ENCODE measurements at regions not wholly inside any gene's neighbourhood (a gene's known extent, or its start where the extent isn't known, plus 50 kb on each side); places are given as distances from the start of the nearest gene placed in this dataset.

DNA sequence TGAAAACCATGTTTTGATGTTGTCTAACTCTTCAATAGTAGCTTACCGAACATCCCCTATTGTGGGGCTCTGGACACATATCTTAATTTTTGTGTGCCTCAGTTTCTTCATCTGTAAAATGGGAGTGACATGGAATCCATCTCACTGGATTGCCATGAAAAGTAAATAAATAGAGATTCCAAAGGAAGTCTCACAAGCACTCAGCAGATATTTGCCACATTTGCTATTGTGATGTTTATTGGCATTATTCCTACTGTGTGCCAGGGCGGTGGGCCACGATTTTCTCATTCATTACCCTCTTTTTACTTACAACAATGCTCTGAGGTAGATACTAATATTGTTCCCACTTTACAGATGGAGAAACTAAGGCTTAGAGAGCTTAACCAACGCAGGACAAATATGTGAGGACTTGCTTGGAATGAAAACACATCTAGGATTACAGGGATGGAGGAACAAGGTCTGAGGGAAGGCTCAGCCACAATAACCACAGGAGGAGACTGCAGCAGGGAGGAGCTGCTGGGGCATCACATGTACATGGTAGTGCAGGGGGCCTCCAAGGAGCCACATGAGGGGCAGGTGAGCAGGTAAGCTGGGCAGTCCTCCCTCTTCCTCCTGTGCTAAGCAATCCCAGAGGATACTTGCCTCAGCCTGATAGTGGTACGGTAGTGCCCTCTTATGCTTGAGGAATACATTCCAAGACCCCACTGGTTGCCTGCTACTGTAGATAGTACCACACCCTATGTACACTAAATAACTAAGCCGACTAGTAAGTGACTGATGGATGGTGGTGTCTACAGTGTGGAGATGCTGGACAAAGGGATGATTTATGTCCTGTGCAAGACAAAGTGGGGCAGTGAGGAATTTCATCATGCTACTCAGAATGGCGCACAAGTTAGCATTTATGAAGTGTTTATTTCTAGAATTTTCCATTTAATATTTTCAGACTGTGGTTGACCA lies 176.9 kb downstream of the FOXA2 start:
- DNase-seq (ENCODE audit: low read depth): no peak

DNA sequence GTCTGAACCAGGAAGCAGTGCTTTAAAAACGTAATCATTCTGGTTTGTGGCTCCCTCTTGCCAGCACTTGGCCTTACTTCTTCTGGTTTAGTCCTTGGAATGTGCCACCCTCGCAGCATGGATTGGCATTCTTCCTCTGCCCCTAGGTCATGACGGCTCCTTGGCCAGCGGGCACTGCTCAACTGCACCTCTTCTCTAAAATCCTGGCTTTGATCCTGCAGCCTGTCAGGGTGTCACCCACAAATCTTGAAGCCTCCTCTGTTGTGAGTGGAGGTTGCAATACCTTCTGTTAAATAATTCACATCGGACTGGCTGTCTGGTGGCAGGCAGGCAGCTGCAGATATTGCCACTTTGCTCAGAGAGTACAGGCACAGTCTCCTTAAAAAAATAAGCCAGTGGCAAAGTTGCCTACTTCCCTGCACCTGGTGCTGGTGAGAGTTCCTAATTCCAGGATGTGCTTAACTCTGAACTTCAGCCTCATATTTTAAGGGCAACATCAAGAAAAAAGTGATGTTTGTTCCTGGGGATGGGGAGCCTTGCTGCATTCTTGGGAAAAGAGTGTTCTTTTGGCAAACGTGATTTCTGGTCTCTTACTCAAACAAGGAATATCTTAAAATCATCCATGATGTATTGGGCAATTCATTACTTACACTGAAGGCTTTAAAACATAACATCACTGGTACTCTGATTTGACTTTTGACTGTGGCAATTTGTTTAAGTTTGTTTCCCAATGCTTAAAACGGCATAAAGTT lies 179.8 kb downstream of the FOXA2 start:
- no peak for DNase-seq (ENCODE audit: low read depth)

- no peak for DNase-seq (ENCODE audit: low read depth)
These were observed 180.6 kb downstream of the FOXA2 start for GRCh38 chr20:22403632-22404361.

DNA sequence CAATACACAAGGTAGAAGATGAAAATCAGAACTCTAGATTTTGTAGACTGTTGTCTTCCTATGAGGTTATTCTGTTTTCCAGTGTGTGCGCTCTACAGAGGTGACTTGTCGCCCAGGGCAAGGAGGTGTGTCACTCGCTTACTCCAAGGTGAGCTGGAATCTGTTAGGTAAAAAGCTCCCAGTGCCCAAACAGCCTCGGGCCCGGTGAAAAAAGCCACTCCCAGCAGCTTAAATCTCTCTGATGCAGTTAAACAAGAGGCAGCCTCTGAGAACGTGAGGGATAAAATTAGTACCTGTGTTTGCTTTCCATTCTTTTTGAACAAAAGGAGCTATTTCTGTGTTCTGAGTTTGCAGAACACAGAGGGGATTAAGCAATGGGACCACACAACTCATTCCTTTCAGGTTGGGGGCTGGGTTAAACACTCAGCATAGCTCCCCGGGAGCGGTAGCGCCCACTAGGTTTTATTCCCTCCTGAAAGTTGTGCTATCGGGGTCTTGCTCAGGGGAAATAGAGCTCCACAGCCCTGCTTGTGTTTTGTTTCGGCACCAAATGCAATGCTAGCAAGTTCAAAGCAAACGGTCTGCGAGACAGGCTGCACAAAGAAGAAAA lies 181.2 kb downstream of the FOXA2 start:
- no peak for DNase-seq (ENCODE audit: low read depth)

- no peak for DNase-seq (ENCODE audit: low read depth)
These were observed 181.8 kb downstream of the FOXA2 start for GRCh38 chr20:22402550-22402949.

GRCh38 chr20:22400440-22400839 lies 183.9 kb downstream of the FOXA2 start:
- no peak for DNase-seq (ENCODE audit: low read depth)

DNA sequence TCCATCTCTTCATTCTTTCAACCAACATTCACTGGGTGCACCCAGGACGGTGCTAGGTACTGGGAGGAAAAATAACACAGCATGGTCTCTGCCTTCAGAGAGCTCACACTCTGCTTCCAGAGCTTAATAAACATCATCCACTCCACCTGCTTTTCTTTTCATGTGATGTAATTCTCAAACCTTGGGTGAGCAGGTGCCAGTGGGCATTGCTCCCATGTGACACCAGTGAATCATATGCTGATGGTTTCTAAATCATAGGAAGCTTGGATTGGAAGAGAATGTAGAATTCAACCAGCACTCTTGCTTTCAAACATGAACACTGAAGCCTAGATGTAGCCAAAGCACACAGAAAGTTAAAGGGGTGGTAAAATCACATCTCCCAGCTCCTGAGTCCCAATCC lies 189.8 kb downstream of the FOXA2 start:
- DNase-seq (ENCODE audit: low read depth): no peak

DNA sequence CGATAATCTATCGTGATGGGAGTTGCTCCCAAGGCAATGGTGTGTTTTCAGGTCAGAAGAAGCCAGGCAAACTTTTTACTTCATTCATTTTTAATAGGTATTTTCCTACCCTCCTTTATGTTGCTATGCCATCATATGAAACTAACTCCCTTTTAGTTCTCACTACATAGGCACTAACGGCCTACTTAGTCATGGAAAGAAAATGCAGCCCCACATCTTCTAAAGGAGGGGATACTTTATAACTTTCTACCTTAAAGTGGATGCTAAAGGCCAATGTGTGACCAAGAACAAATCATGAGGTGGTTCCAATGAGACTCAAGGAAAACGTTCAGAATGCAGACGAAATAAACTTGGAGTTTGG lies 193.8 kb downstream of the FOXA2 start:
- no peak for DNase-seq (ENCODE audit: low read depth)

- no peak for DNase-seq (ENCODE audit: low read depth)
These were observed 194.4 kb downstream of the FOXA2 start for GRCh38 chr20:22389836-22390542.

DNA sequence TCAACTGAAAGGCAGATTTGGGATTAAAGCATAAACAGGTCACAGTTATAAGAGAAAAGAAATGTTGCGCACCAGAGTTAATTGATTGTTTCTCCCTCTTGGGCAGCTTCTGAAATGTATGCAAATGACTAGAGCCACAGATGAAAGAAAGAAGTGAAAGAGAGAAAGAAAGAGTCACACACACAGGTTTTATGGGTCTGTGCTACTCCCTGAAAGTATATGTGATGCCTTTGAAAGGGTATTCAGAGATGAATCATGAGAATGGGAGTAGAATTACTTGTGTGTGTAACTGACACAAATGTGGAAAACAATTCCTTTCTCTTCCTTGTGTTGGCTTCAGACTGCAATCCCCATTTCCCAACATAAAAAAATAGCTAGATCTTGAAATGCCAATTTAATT lies 196.9 kb downstream of the FOXA2 start:
- no peak for DNase-seq (ENCODE audit: low read depth)

DNA sequence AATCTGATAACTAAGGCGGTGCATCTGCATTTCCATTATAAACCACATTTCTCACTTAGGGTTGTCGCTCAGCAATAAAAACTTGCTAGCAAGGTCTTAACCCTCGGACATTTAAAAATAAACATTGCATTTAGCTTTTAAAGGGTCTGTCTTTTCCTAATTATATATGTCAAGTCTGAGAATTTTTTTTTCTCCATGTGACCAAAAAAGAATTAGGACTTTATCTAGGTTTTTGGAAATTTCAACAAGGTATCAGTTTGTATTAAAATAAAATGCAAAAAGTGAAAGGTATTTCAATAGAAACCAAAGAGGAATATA lies 198.1 kb downstream of the FOXA2 start:
- no peak for DNase-seq (ENCODE audit: low read depth)

GRCh38 chr20:22385602-22386305 lies 198.6 kb downstream of the FOXA2 start:
- DNase-seq (ENCODE audit: low read depth): no peak

- no peak for DNase-seq (ENCODE audit: low read depth)
These were observed 199.4 kb downstream of the FOXA2 start for GRCh38 chr20:22384978-22385377.

- peak; percentile 80 for DNase-seq (ENCODE audit: low read depth)
These were observed 201.2 kb downstream of the FOXA2 start for GRCh38 chr20:22383156-22383555.

- DNase-seq (ENCODE audit: low read depth): peak; percentile 84
These were observed 201.6 kb downstream of the FOXA2 start for GRCh38 chr20:22382742-22383141.

GRCh38 chr20:22381812-22382416 lies 202.5 kb downstream of the FOXA2 start:
- no peak for DNase-seq (ENCODE audit: low read depth)

- peak; percentile 84 for DNase-seq (ENCODE audit: low read depth)
These were observed 204.9 kb downstream of the FOXA2 start for GRCh38 chr20:22379472-22379871.

DNA sequence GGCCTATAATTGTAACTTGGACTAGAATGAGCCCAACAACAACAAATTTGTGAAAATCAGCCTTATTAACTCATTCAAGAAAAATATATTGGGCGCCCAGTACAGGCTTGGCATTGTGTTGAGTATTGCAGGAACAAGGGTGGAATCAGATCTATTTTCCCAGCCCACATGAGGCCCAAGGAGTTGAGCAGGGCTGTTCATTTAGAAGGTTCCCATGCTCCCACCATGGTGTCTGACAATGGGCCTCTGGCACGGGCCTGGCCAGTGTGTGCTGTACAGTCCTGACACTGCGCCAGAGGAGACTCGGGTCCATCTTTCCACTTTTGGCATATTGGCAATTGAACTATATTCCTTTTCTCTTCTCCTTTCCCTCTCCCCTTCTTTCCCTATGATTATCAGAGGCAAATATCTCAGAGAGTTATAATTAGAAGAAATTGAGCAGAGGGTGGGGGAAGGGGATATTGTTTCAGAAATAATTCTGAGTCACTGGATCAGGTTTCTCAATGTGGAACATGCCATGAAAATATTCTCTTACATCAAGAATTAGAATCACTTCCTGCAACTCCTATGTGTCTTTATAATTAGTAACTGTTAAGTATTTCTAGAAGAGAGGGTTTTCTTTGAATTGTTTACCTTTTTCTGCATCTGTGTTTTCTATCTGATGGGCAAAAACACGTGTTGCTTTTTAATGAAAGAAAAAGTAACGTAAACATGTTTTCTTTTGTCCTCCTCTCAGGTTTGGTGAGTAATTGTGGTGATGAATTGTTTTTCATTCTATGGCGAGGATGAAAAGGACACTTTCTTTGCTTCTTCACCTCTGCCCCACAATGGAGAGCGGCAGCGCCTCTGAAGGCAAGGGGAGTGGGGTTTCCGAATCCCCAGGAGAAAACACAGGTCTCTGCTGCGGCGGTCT lies 209.4 kb downstream of the FOXA2 start:
- peak; percentile 81 for DNase-seq (ENCODE audit: low read depth)

DNA sequence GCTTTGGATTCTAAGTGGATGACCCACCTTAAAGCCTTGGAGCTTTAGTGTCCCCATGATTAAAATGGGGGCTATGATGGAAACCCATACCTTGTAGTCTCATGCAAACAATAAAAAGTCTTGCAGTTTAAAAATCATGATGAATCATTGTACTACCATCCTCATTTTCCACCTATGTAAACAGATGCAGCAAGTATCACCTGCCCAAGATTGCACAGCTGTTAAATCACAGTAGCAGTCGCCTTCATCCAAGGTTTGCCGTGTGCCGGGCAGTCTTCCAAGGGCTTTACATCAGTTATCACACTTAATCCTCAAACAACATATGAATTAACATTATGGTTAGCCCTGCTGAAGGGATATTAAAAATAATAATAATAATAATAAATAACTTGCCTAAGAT lies 210.3 kb downstream of the FOXA2 start:
- peak; percentile 56 for DNase-seq (ENCODE audit: low read depth)
